Left renal cortex interstitium (tissue), 4 donors: ENCODE measurements at regions not wholly inside any gene's neighbourhood (a gene's known extent, or its start where the extent isn't known, plus 50 kb on each side); places are given as distances from the start of the nearest gene placed in this dataset.

Experiments used
- DNase-seq, 4 donors: peaks; one replicate each; pipeline ENCODE4 v3.0.0-alpha.2; 2013; ENCODE audit warnings: low read depth in 4 of 4, low spot score in 2 of 4, missing footprints in 1 of 4

DNA sequence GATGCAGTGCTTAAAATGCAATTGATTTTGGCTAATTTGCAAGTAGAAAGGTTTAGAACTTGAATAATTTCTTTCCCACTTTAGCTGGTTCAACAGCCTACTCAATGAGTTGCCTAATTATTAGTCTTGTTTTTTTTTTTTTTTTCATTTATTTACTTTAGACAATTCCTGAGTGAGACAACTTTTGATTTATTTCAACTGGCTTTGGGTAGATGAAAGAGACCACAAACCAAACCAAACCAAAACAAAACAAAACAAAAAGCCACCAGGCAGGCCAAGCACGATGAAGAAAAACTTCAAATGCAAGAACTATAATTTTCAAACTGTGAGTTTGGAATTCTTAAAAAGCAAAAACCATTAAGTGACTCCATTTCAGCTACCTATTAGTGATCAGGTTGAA is 469.9 kb downstream of the GBE1 start:
- DNase-seq = no peak

DNA sequence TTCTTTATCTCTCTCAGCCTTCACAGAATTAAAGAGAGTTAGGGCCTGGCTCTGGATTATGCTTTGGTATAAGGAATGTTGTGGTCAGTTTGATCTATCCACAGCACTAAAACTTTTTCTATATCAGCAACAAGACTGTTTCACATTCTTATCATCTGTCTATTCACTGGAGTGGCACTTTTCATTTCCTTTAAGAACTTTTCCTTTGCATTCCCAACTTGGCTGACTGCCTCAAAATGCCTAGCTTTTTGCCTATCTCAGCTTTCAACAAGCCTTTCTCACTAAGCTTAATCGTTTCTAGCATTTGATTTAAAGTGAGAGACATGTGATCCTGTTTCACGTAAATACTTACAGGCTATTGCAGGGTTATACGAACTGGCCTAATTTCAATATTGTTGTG is 471.8 kb downstream of the GBE1 start:
- no peak for DNase-seq

DNA sequence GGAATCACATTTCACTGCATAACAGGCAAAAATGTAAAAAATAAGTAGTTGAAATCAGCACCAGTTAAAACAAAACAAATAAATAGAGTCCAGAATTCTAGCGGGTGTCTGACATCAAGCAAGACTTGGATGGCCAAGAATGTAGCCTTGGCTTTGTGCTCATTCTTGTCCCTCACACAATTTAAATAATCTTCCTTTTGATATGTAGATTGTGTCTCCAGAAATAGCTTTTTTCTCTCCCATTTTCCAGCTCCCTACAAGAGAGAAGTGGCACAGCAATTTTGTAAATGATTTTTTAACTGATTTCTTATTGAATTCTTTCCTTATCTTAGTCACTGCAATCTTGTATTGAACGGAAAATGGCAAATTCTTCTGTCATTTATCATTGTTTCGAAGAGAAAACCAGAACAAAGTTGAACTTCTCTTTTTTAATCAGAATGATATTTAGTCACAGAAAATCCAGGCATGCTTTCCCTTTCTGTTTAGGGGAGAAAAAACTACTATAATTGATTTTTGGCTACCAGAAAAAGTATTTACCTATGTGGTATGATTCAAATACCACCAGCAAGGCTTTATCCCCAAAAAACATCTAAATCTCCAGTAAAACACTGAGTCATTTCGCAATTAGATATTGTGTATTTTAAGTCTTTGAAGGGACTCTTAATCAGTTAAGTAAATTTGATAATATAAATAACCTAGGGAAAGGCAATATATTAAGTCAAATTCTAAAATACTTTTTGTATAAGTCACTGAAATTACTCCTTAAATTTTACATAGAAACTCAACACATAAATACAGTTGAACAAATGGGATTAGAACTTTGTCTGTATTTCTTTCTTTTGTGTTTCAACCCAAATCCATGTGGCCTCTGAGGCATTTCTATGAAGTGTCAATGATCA is 481.7 kb downstream of the GBE1 start:
- DNase-seq = no peak

DNA sequence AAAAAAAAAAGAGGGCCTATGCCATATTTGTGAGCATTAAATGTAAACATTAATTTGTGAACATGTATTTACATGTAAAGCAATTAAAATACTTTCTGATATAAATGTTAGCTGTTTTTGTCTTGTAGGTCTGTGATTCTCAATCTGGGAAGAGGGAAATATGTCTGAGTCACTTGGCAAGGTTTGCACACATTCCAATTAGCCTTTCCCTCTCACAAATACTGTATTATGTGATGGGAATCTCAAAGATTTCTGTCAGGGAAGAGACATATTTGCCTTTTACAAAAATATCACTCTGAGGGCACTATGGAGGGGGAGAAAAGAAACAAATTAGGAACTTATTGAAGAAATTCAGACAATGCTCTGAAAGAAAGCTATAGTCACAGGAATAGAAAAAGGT is 483.6 kb downstream of the GBE1 start:
- no peak for DNase-seq

DNA sequence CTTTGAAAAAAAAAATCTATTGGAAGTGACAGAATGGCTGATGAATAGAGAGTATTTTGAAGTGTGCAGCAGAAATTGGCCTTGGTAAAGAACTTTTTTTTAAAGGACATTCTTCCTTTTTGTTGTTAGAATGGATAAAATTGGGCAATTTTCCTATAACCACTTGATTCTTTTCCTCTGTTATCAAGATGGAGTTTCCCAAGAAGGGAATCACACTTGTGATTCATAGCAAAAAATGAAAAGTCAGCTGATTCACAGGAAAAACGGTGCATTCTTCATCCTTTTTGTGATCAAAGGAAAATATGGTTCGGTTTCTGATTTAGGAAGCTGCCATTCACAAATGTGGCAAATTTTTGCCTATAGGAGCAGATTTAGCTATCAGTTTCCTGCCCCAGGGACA is 486.8 kb downstream of the GBE1 start:
- no peak for DNase-seq

DNA sequence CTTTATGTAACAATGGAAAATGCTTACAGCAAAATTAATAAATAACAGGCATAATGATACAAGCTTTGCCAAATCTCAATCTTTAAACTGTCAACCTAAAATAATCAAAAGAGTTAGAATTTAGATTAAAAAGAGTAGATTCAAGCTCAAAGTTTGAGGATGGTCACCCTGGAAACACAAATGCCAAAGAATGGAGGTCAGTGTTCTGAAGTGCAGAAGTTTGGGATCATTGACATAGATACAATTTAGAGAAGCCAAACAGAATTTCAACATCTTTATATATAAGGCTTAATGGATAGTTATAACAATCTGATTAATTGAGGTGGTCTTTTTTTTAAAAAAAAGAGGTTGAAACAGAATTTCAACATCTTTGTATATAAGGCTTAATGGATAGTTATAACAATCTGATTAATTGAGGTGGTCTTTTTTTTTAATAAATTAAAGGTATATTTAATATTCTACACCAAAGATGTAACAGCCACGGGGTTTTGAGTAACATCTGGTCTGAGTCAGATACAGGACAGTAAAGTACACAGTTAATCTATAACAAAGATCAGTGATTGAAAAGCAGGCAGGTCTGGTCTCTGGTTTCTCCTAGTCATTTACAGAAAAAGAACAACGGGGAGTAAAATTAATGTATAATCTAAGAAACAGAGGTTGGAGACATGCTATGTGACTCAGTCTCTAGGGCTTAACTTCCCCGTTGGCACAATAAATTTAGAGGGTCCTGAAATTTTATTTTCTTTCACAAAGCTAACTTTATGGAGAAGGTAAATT is 490.7 kb downstream of the GBE1 start:
- DNase-seq = no peak

DNA sequence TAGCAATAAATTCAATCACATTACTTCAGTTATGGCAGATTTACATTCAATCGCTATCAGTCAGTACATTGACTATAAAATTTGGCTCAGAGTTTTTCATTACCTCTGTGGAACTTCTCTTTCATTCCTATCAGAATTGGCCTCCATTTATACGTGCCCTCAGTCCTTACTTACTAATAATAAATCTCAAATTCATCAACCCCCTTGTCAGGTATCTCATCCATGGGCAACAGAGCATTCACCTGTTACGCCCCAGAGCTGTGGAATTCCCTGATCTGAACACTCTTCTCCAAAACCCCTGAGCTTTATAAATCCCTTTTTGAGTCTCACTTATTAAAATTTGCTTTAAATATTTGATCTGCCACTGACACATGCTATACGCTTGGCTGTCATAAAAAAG is 492.9 kb downstream of the GBE1 start:
- no peak for DNase-seq

DNA sequence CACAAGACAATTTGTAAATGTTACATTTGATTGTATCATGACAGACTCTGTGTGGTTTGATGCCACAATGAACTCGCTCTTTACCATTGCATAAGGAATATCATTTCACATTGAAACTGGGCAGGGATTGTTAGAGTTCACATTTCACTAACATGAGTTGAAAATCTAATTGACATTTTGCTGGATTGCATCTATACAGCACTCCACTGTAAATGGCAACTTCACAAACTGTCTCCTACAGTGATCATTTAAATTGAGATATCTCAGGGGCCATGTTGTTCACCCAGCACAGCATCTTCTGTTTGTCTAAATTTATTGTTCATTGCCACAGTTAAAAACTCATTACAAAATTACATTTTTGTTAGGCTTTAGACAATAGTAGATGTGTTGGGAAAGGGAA is 499.4 kb downstream of the GBE1 start:
- DNase-seq = no peak

DNA sequence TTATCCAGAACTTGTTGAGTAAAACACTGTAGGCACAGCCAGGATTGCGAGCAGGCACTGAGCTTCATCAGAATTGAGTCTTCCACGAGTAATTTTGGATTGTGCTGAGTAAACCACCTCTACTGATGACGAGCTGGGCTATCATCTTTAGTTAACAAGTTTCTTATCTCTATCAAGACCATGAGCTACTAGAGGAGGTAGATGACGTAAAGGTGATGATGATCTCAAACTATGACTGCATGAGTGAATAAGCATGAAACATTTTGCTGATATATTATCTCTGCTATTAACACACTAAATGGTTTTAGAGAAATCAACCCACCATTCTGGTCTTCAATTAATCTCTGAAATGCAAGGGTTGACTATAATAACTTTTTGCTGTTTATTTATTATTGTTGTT is 506.0 kb downstream of the GBE1 start:
- DNase-seq = no peak

DNA sequence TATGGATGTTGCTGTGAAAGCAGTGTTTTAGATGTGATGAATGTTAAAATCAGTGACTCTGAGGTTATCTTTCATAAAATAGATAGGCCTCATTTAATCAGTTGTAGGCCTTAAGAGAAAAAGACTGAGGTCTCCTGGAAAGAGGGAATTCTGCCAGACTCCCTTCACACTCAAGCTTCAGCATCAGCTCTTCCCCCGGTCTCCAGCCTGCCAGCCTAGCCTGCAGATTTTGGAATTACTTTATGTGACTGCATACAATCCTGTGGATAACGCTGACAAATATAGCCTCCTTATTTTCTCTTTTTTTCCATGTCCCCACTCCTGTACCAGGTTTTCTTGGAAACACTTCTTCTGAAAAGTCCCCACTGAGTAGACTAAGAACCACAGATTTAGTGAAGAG is 510.3 kb downstream of the GBE1 start:
- no peak for DNase-seq

DNA sequence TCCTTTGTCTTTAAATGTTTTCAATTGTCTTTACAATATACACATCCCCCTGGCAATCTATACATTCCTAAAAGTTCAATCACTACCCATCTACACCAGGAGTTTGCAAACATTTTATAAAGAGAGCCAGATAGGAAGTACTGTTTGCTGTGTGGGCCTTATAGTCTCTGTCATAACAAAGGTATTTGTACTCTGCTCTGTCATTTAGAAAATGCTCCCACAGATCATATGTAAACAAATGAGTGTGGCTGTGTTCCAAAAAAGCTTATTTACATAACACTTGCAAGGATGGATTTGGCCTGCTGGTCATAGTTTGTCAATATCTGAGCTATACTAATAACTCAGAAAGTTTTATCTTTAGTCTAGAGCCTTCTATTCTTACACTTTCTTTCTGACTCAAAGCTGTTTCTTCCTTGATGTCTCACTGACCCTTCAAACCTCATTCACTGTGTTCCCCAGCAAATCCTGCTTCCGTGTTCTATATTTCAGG is 511.9 kb downstream of the GBE1 start:
- DNase-seq = no peak

DNA sequence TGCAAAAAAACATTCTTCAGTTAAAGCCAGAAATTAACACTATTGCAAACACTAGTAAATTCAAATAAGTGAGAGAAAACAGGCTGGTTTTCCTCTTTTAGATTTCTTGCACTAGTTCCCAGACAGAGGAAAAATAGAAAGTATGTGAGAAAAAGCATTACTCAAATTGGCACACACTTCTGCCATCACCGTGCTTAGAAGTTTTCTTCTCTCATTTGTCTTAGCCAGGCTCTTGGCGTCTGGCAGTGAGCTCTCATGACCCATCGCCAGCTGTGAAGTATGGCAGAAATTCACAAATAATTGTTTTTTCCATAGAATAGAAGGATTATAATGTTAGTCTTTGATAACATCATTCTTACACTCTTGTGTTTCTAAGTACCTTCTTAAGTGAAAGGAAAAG is 515.9 kb downstream of the GBE1 start:
- DNase-seq = no peak

DNA sequence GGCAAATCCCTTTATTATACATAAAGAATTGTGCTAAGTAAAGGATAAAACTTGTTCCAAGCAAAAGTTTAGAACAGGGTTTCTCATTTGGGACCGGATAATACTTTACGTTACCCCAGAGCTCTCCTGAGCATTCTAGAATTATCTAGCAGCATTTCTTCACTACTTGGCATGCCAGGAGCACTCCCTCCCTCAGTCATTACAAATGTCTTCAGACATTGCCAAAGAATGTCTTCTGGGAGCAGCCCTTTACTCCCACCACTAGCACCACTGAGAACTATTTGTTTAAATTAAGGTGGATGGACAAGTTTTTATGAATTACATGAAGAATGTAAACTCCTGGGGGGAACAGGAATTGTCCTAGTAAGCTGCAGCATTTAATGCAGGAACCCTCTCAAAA is 516.4 kb downstream of the GBE1 start:
- no peak for DNase-seq

DNA sequence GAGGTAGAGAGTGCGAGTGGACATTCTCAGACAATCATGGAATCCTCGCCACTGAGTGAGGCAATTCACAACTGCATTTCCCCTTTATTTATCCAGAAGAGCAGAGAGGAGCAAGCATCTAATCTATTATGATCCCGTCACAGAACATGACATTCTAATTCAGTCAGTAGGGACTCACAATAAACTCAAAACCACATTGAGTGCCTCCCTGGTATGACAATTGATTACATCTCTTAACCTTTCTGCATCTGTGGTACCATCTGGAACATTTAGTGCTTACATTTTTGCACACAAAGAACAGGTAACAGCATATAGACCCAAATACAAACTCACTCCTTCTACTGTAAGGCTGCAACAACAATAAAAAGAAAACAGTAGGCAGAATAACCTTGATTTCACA is 517.2 kb downstream of the GBE1 start:
- DNase-seq = no peak

DNA sequence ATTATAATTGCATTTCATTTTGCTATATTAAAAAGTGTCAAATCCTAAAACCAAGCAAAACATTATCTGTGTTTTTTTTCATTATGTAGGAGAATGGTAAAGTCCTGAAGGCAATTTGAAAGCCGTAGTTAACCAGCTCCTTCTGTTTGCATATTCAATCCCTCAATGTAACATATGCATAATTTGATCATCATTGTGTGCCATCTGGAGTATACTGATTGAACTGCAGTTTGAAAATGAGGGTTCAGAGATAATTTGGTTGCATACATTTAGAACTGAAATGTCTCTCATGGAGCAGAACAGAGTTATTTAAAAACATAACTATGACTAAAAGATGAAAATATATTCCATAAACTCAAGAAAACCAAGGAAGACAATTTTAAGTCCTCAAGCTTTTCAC is 518.6 kb downstream of the GBE1 start:
- DNase-seq = no peak

DNA sequence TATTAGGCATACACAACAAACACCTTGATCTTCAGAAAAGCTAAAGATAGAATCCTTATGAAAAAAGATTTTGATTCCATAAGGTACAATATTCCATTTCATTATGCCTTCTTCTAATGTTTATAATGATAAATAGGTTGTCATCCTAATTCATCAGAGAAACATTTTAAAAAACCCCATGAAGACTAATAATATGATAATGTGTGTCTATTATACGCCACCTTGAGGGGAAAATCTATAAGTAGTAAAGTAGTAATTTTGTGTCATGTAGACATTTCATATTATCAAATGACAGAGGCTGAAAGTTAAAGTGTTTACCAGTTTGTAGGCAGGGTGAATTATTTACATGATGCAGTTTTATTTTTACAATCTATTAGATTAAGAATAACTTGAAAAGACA is 524.3 kb downstream of the GBE1 start:
- no peak for DNase-seq

DNA sequence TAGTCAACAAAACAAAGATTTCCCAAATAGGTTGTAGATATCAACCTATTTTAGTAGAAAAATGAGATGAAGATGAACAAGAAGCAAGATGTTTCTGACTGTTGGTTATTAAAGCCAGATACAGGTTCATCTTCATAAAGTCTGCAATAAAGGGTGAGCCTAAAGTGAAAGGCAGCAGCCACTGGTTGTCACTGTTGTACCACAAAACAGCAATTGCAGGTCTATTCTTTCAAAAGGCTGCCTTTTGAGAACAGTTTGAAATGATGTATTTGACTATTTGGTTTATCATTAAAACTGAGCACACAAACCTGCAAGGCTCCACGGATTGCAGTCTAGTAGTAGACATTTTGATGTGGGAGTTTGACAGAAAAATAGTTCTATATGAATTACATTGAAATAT is 543.4 kb downstream of the GBE1 start:
- no peak for DNase-seq

DNA sequence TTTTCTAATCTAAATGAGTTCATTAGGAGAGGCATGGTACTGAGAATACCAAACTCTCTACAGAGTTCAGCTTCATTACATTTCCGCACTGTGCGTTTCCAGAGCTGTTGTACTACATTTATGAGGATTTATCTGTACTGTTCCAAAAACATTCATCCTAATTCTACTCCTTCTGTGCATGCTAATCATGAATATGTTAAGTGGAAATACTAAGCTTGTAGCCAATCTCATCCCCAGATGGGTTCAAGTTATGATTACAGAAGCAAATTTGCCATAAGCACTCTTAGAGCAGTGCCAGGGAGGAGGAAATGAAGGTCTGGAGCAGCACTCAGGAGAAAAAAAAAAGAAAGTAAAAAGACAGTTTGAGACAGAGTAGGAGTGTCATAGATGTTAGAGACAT is 544.3 kb downstream of the GBE1 start:
- no peak for DNase-seq

DNA sequence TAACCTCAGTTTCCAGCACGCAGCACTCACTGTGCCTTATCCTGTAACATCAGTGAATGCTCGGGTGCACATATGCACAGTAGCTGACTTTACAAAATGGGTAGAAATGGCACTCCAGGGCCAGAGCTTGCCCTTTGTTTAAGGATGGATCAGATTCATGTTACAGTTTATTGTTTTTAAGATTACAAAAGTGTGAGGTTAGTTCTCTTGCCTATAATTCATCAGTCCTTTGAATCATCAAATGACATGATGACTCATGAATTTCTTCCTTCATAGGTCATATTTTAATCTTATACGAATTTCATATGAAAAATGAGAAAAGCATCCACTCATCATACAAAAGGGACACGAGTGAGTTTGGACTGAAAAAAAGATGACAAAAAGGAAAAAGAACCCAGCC is 545.3 kb downstream of the GBE1 start:
- no peak for DNase-seq

DNA sequence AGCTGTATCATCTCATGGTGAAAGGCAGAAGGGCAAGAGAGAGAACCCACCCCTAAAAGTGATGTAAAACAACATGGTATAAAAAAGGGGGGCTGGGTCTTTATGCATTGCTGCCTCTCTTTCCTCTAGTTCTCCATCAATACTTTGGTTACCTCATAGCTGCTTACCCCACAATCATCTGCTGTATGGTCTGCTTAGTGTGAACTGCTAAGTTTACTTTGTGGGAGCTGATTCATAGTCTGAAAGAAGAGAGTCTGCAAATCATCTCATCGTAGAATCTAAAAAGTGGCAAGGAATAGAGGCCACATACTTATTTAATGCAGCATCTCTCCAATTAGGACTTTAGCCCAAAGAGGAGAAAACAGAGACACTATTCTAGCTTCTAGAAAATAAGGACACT is 546.8 kb downstream of the GBE1 start:
- no peak for DNase-seq

DNA sequence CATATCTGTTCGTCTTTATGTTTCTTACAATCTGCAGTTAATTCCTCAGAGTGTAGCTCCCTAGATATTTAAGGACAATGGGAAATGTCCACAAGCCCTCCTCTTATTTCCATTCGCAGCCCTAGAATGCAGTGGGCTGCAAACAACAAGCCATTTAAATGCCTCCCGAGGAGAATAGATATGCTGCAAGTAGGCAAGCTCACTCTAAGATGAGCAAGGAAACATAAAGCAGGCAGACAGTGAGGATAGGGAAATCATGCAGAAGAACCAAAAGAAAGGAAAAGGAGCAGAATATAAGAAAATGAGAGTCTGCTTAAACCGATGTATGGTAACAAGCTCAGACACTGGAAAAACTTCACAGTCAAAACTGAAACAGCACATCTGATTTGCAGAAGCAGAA is 561.9 kb downstream of the GBE1 start:
- no peak for DNase-seq

DNA sequence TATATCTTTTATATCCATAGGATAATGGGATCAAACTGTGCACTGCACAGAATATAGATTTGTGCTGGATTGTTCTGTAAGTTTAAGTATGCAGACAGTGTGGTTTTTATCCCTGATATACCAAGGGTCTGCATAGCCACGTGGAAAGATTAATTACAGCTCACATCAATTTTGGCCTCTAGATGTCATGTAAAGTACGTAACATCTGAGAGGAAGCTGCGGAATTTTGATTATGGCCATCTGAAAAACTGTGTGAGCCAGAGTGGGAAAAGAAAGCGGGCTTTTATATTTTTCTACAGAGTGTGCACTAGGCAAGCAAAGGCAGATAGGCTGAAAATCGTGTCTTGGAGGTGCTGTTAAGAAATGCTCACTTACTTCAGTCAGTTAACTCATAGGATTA is 562.7 kb downstream of the GBE1 start:
- DNase-seq = no peak
